CD4-positive, alpha-beta T cell treated with Interleukin-10 for 1 hour (primary cell): ENCODE measurements at regions not wholly inside any gene's neighbourhood (a gene's known extent, or its start where the extent isn't known, plus 50 kb on each side); places are given as distances from the start of the nearest gene placed in this dataset.

Source experiments
- DNase-seq: peaks from one replicate; pipeline ENCODE4 v3.0.0-alpha.2; 2020

GRCh38 chr5:125408448-125409233, 662.2 kb upstream of the ZNF608 start:
- no peak for DNase-seq

- no peak for DNase-seq
Observed at GRCh38 chr5:125409234-125409860, 662.9 kb upstream of the ZNF608 start.

GRCh38 chr5:125409861-125410536, 663.6 kb upstream of the ZNF608 start:
- no peak for DNase-seq

GRCh38 chr5:125410537-125411070, 664.2 kb upstream of the ZNF608 start:
- DNase-seq: no peak

GRCh38 chr5:125411071-125411743, 664.8 kb upstream of the ZNF608 start:
- no peak for DNase-seq

- no peak for DNase-seq
Observed at GRCh38 chr5:125411744-125412560, 665.5 kb upstream of the ZNF608 start.

GRCh38 chr5:125412561-125413495, 666.4 kb upstream of the ZNF608 start:
- DNase-seq: no peak

- DNase-seq: no peak
Observed at GRCh38 chr5:125413496-125414274, 667.2 kb upstream of the ZNF608 start.

GRCh38 chr5:125415126-125415525, 668.7 kb upstream of the ZNF608 start:
- DNase-seq: no peak

GRCh38 chr5:125416055-125416454, 669.6 kb upstream of the ZNF608 start:
- DNase-seq: no peak

GRCh38 chr5:125421006-125421405, 674.6 kb upstream of the ZNF608 start:
- no peak for DNase-seq

GRCh38 chr5:125422342-125422741, 675.9 kb upstream of the ZNF608 start:
- no peak for DNase-seq

- DNase-seq: no peak
Observed at GRCh38 chr5:125424402-125425141, 678.1 kb upstream of the ZNF608 start.

GRCh38 chr5:125429498-125429897, 683.1 kb upstream of the ZNF608 start:
- no peak for DNase-seq

- no peak for DNase-seq
Observed at GRCh38 chr5:125433457-125433856, 687.0 kb upstream of the ZNF608 start.

GRCh38 chr5:125439243-125439642, 692.8 kb upstream of the ZNF608 start:
- no peak for DNase-seq

GRCh38 chr5:125440905-125441304, 694.5 kb upstream of the ZNF608 start:
- no peak for DNase-seq

GRCh38 chr5:125446986-125447385, 700.5 kb upstream of the ZNF608 start:
- DNase-seq: no peak

- DNase-seq: no peak
Observed at GRCh38 chr5:125450771-125451170, 704.3 kb upstream of the ZNF608 start.
